SK-N-SH (cell line): ENCODE measurements at regions not wholly inside any gene's neighbourhood (a gene's known extent, or its start where the extent isn't known, plus 50 kb on each side); places are given as distances from the start of the nearest gene placed in this dataset.
A peak's percentile ranks its signal among the peaks of the same experiment; 100 is the strongest.

Source experiments
- CTCF ChIA-PET: fragments of 300-600, 350-600 bp; formaldehyde crosslinking; extraction: SDS; loops from one replicate; lab custom pipeline; 2021; lab: Yijun Ruan, JAX
- POLR2A ChIA-PET: fragments of 350-600 bp; sonication (Branson Sonifier 250); formaldehyde crosslinking; extraction: SDS; loops from one replicate; lab custom pipeline; 2020; ENCODE audit warnings: antibody characterized with exemption, inconsistent platforms; lab: Yijun Ruan, JAX
- DNase-seq: peaks from one replicate; pipeline ENCODE4 v3.0.0; 2012
- H2AFZ ChIP-seq: fragments of 200-600 bp; sonication (generic); 2 replicates; pipeline ENCODE4 v1.8.1; 2016; ENCODE audit warnings: antibody characterized with exemption, mild to moderate bottlenecking, low read depth
- H3F3A ChIP-seq: fragments of 200-600 bp; sonication (generic); replicated peaks from 2 replicates; pipeline ENCODE3; 2016; ENCODE audit warnings: antibody characterized with exemption, mild to moderate bottlenecking; ENCODE audit not compliant: insufficient read depth
- H3K27ac ChIP-seq, 2 experiments: fragments of 200-500 bp in 1 of 2; fragments of 200-600 bp in 1 of 2; sonication (Bioruptor generic) in 1 of 2; sonication (generic), shearing (Covaris generic) in 1 of 2; 2 replicates each; pipeline versions ENCODE4 v1.5.1 to v1.6.1; 2014 to 2016; ENCODE audit warnings: low read depth in 2 of 2, inconsistent platforms in 1 of 2, low read length in 1 of 2, mild to moderate bottlenecking in 1 of 2, mixed read lengths in 1 of 2
- H3K27me3 ChIP-seq: fragments of 200-600 bp; sonication (generic), shearing (Covaris generic); 2 replicates; pipeline ENCODE4 v1.6.1; 2016; ENCODE audit warnings: mixed run types; ENCODE audit not compliant: insufficient read depth
- H3K36me3 ChIP-seq, 2 experiments: fragments of 200-500 bp in 1 of 2; fragments of 200-600 bp in 1 of 2; sonication (Bioruptor generic) in 1 of 2; sonication (generic) in 1 of 2; replicated peaks in 1 of 2; 2 replicates each; pipeline versions ENCODE3 to v1.5.1; 2014 to 2016; ENCODE audit warnings: low read length in 1 of 2, mild to moderate bottlenecking in 1 of 2; ENCODE audit not compliant: insufficient read depth in 2 of 2, control insufficient read depth in 1 of 2
- H3K4me1 ChIP-seq, 2 experiments: fragments of 200-500 bp in 1 of 2; fragments of 200-600 bp in 1 of 2; sonication (Bioruptor generic) in 1 of 2; sonication (generic), shearing (Covaris generic) in 1 of 2; 2 replicates each; pipeline versions ENCODE4 v1.5.1 to v1.6.1; 2014 to 2016; ENCODE audit warnings: low read depth in 1 of 2, low read length in 1 of 2, mixed run types in 1 of 2; ENCODE audit not compliant: insufficient read depth in 2 of 2, control insufficient read depth in 1 of 2
- H3K4me2 ChIP-seq: fragments of 200-600 bp; sonication (generic), shearing (Covaris generic); 2 replicates; pipeline ENCODE4 v1.6.1; 2017; ENCODE audit warnings: mixed run types
- H3K4me3 ChIP-seq, 2 experiments: fragments of 200-500 bp in 1 of 2; fragments of 200-600 bp in 1 of 2; sonication (Bioruptor generic) in 1 of 2; sonication (generic), shearing (Covaris generic) in 1 of 2; 2 replicates each; pipeline versions ENCODE4 v1.5.1 to v1.8.1; 2014 to 2016; ENCODE audit warnings: low read depth in 2 of 2, inconsistent platforms in 1 of 2, low read length in 1 of 2, mild to moderate bottlenecking in 1 of 2, mixed read lengths in 1 of 2, moderate library complexity in 1 of 2
- H3K79me2 ChIP-seq: fragments of 200-600 bp; sonication (generic); 2 replicates; pipeline ENCODE4 v1.8.1; 2017; ENCODE audit warnings: mild to moderate bottlenecking; ENCODE audit not compliant: insufficient read depth
- H3K9ac ChIP-seq: fragments of 200-600 bp; sonication (generic); 2 replicates; pipeline ENCODE4 v1.6.1; 2017; ENCODE audit warnings: mixed run types
- H3K9me2 ChIP-seq: fragments of 200-600 bp; sonication (generic); 2 replicates; pipeline ENCODE4 v1.6.1; 2017; ENCODE audit warnings: mixed run types
- H3K9me3 ChIP-seq: fragments of 200-600 bp; sonication (generic); 2 replicates; pipeline ENCODE4 v1.6.1; 2017; ENCODE audit warnings: mixed run types, mild to moderate bottlenecking, moderate library complexity
- H4K20me1 ChIP-seq: fragments of 200-600 bp; sonication (generic); 2 replicates; pipeline ENCODE4 v1.6.1; 2017; ENCODE audit warnings: mild to moderate bottlenecking, mixed run types; ENCODE audit not compliant: insufficient read depth
- EP300 ChIP-seq, 2 experiments: IDR thresholded peaks; 2 replicates each; pipeline versions ENCODE4 v1.4.0 to v1.6.1; 2012; ENCODE audit warnings: borderline replicate concordance in 1 of 2, low read depth in 1 of 2, low read length in 1 of 2
- GABPA ChIP-seq: IDR thresholded peaks from 2 replicates; pipeline ENCODE4 v1.4.0; 2012; ENCODE audit warnings: low read depth, mild to moderate bottlenecking
- MEF2A ChIP-seq: IDR thresholded peaks from 2 replicates; pipeline ENCODE4 v1.4.0; 2012; ENCODE audit warnings: low read depth, borderline replicate concordance
- NRF1 ChIP-seq: IDR thresholded peaks from 2 replicates; pipeline ENCODE4 v1.6.1; 2012; ENCODE audit warnings: low read depth, mild to moderate bottlenecking, low read length
- RAD21 ChIP-seq: IDR thresholded peaks from 2 replicates; pipeline ENCODE4 v1.6.1; 2012; ENCODE audit warnings: mild to moderate bottlenecking, low read length
- RCOR1 ChIP-seq: fragments of 150-350 bp; IDR thresholded peaks from 2 replicates; pipeline ENCODE4 v1.6.1; 2017; ENCODE audit warnings: antibody characterized with exemption, low read length
- RFX5 ChIP-seq: IDR thresholded peaks from 2 replicates; pipeline ENCODE4 v1.6.1; 2012; ENCODE audit warnings: mild to moderate bottlenecking, improper control_type of control experiment, low read length
- YY1 ChIP-seq: IDR thresholded peaks from 2 replicates; pipeline ENCODE4 v1.4.0; 2012; ENCODE audit warnings: low read depth, mild to moderate bottlenecking
- WGBS: methylation state at CpG from one replicate; pipeline ENCODE4 v1.1.6; 2017; ENCODE audit warnings: low lambda C conversion rate; 5-methylcytosine and 5-hydroxymethylcytosine counted together
- TF ChIP-seq, protein P1 (sequence below): IDR thresholded peaks from 2 replicates; pipeline ENCODE4; 2012
- TF ChIP-seq, protein P2 (sequence below): fragments of 150-350 bp; IDR thresholded peaks from 2 replicates; pipeline ENCODE4 v1.6.1; 2017; ENCODE audit warnings: antibody characterized with exemption, low read length, low read depth, borderline replicate concordance

DNA sequence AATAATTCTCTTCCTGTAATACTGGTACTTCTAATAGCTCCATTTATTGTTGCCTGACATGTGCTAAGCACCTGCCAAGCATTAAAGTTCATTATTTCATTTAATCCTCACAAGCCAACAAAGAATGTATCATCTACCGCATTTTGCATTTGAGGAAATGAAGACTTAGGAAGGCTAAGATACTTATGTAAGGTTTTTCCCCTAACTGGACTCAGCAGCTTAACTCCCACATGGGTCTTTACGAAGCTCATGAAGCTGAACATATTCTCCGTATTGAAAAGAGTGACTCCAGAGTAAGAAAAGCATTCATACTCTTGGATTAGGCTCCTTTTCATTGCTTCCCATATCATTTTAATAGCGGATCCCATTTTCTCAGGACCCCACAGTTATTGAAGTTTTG lies 155.7 kb upstream of the TMEM72 start:
- CTCF ChIA-PET: no interaction called here
- H3K4me1 ChIP-seq: peaks cover 0 to 12% of the 10 kb centered on the region in 2 experiments; a peak in 1 of 4 replicates
- 34% methylated on average over 4 of the region's 4 CpGs for WGBS
- H3F3A ChIP-seq: peaks cover 22% of the 10 kb centered on the region
- H3K4me3 ChIP-seq: no peak overlapping the region
- H2AFZ ChIP-seq: no peak overlapping the region
- no peak for TF ChIP-seq YY1
- TF ChIP-seq GABPA: no peak
- TF ChIP-seq RCOR1: no peak
- POLR2A ChIA-PET: no interaction called here
- DNase-seq: no peak
- no peaks in the 10 kb centered on the region for H3K27me3 ChIP-seq
- H3K9me2 ChIP-seq: no peaks in the 10 kb centered on the region
- H3K27ac ChIP-seq: peak overlapping the region in 1 of 2 experiments; percentile 62; a peak in 1 of 4 replicates
- no peaks in the 10 kb centered on the region for H3K9me3 ChIP-seq
- H3K36me3 ChIP-seq: no peaks in the 10 kb centered on the region
- H3K9ac ChIP-seq: no peak overlapping the region
- no peaks in the 10 kb centered on the region for H4K20me1 ChIP-seq
- H3K79me2 ChIP-seq: no peaks in the 10 kb centered on the region
- H3K4me2 ChIP-seq: peak overlapping the region; percentile 71; the same call in 1 of the 2 replicates

DNA sequence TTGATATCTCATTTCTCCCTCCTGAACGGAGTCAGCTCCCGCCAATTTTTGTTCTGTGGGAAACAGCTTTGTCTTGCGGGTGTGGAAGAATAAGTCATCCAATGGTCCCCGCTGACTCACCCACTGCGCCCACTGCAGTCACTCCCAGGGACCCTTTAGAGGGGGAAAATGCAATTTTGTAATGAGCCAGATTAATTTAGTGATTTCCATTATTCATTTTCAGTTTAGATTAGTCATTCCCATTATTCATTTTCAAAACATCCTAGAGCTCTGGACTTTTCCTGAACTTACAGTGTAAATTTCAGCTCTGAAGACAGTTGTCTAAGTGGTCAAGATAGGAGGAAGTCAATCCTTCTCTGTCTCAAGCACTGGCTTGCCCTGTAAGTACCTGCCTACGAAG lies 154.9 kb upstream of the TMEM72 start:
- Histone ChIP-seq H3K4me3 (peak overlapping the region in 1 of 2 experiments; percentile 12; a peak in 1 of 4 replicates), H3K4me2 (peak overlapping the region; percentile 71), H3K79me2 (no peaks in the 10 kb centered on the region), H2AFZ (no peak overlapping the region), H4K20me1 (no peaks in the 10 kb centered on the region), H3K4me1 (peaks cover 0 to 12% of the 10 kb centered on the region in 2 experiments; a peak in 1 of 4 replicates), H3K36me3 (no peaks in the 10 kb centered on the region), H3K27me3 (no peaks in the 10 kb centered on the region), H3K9me2 (no peaks in the 10 kb centered on the region), H3F3A (peaks cover 29% of the 10 kb centered on the region), H3K27ac (peak overlapping the region in 1 of 2 experiments; percentile 62; a peak in 2 of 4 replicates), H3K9ac (no peak overlapping the region; the same call in 1 of the 2 replicates), H3K9me3 (no peaks in the 10 kb centered on the region)
- TF ChIP-seq RAD21 (no peak), MEF2A (no peak), RCOR1 (no peak), EP300 (IDR thresholded peaks at IDR 0.05; ENCODE audit: borderline replicate concordance in 1 of 2, low read depth in 1 of 2, low read length in 1 of 2) (no peak), NRF1 (no peak), RFX5 (no peak)
- TF ChIP-seq, protein P1, sequence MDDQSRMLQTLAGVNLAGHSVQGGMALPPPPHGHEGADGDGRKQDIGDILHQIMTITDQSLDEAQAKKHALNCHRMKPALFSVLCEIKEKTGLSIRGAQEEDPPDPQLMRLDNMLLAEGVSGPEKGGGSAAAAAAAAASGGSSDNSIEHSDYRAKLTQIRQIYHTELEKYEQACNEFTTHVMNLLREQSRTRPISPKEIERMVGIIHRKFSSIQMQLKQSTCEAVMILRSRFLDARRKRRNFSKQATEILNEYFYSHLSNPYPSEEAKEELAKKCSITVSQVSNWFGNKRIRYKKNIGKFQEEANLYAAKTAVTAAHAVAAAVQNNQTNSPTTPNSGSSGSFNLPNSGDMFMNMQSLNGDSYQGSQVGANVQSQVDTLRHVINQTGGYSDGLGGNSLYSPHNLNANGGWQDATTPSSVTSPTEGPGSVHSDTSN: no peak
- TF ChIP-seq, protein P2, sequence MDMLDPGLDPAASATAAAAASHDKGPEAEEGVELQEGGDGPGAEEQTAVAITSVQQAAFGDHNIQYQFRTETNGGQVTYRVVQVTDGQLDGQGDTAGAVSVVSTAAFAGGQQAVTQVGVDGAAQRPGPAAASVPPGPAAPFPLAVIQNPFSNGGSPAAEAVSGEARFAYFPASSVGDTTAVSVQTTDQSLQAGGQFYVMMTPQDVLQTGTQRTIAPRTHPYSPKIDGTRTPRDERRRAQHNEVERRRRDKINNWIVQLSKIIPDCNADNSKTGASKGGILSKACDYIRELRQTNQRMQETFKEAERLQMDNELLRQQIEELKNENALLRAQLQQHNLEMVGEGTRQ: no peak
- no peak for DNase-seq
- POLR2A ChIA-PET: no interaction called here
- 17% methylated on average over 6 of the region's 6 CpGs for WGBS
- CTCF ChIA-PET: no interaction called here
